ENCODE measurements at regions not wholly inside any gene's neighbourhood (a gene's known extent, or its start where the extent isn't known, plus 50 kb on each side); places are given as distances from the start of the nearest gene placed in this dataset.
A peak's percentile ranks its signal among the peaks of the same experiment; 100 is the strongest.

- H3K4me3 ChIP-seq (ENCODE audit: low read depth, low read length): no peak overlapping the region
- in situ Hi-C loops (cut with HindIII; ENCODE audit: low sequenced_read_pairs): no loop called here
- no peak for TF ChIP-seq CTCF (IDR thresholded peaks at IDR 0.05; ENCODE audit: low read depth, low read length, missing control alignments)
- no peak for DNase-seq (ENCODE audit: low read depth)
Measured at GRCh38 chr6:14701946-14702345, 543.9 kb upstream of the JARID2 start.

- H3K4me3 ChIP-seq (ENCODE audit: low read depth, low read length): no peak overlapping the region
- no peak for TF ChIP-seq CTCF (IDR thresholded peaks at IDR 0.05; ENCODE audit: low read depth, low read length, missing control alignments)
- no peak for DNase-seq (ENCODE audit: low read depth)
- in situ Hi-C loops (cut with HindIII; ENCODE audit: low sequenced_read_pairs): no loop called here
Measured at GRCh38 chr6:14702678-14703077, 543.2 kb upstream of the JARID2 start.

- in situ Hi-C loops (cut with HindIII; ENCODE audit: low sequenced_read_pairs): no loop called here
- DNase-seq (ENCODE audit: low read depth): peak; percentile 96
- no peak for TF ChIP-seq CTCF (IDR thresholded peaks at IDR 0.05; ENCODE audit: low read depth, low read length, missing control alignments)
- no peak overlapping the region for H3K4me3 ChIP-seq (ENCODE audit: low read depth, low read length)
Measured at GRCh38 chr6:14703586-14703985, 542.3 kb upstream of the JARID2 start.

GRCh38 chr6:14704383-14705271, 541.2 kb upstream of the JARID2 start:
- H3K4me3 ChIP-seq (ENCODE audit: low read depth, low read length): no peak overlapping the region
- TF ChIP-seq CTCF (IDR thresholded peaks at IDR 0.05; ENCODE audit: low read depth, low read length, missing control alignments): no peak
- no peak for DNase-seq (ENCODE audit: low read depth)
- in situ Hi-C loops (cut with HindIII; ENCODE audit: low sequenced_read_pairs): no loop called here

GRCh38 chr6:14705841-14706377, 540.0 kb upstream of the JARID2 start:
- TF ChIP-seq CTCF (IDR thresholded peaks at IDR 0.05; ENCODE audit: low read depth, low read length, missing control alignments): no peak
- in situ Hi-C loops (cut with HindIII; ENCODE audit: low sequenced_read_pairs): no loop called here
- H3K4me3 ChIP-seq (ENCODE audit: low read depth, low read length): no peak overlapping the region
- no peak for DNase-seq (ENCODE audit: low read depth)

- in situ Hi-C loops (cut with HindIII; ENCODE audit: low sequenced_read_pairs): no loop called here
- no peak overlapping the region for H3K4me3 ChIP-seq (ENCODE audit: low read depth, low read length)
- TF ChIP-seq CTCF (IDR thresholded peaks at IDR 0.05; ENCODE audit: low read depth, low read length, missing control alignments): no peak
- DNase-seq (ENCODE audit: low read depth): peak; percentile 93
Measured at GRCh38 chr6:14706378-14706929, 539.4 kb upstream of the JARID2 start.

All from astrocyte of the cerebellum (primary cell).